Esophagus mucosa (tissue), 1 donor: ENCODE measurements at regions not wholly inside any gene's neighbourhood (a gene's known extent, or its start where the extent isn't known, plus 50 kb on each side); places are given as distances from the start of the nearest gene placed in this dataset.

ENCODE experiments used
- ATAC-seq: fragments of 200-7000 bp; cut with Tn5 transposase; one replicate; pipeline ENCODE4 v1.9.1; 2020
- donor health status: DM: yes; HTN: yes; CAD: no.

DNA sequence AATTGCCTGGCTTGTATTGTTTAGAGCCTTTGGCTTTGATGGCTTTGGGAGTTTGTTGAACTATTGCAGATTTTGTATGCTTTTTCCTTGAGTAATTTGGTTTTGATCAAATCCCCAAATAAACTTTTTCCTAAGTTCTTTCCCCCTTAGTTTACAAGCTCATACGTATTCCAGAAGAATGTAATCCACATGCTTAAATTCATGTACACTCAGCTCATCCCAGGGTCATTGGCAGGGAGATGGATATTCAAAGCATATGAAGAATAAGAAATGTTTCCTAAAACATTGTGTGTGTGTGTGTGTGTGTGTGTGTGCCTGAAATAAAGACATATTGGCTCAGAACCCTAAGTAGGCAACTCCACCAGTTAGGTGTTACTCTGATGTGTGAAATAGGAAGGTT, 89.4 kb downstream of the TMEM30B start:
- no peak for ATAC-seq

- ATAC-seq, result no peak
Measured at GRCh38 chr14:61190341-61190740, 90.8 kb downstream of the TMEM30B start.

GRCh38 chr14:61188978-61189808, 91.9 kb downstream of the TMEM30B start:
- ATAC-seq, result peak; percentile 56

DNA sequence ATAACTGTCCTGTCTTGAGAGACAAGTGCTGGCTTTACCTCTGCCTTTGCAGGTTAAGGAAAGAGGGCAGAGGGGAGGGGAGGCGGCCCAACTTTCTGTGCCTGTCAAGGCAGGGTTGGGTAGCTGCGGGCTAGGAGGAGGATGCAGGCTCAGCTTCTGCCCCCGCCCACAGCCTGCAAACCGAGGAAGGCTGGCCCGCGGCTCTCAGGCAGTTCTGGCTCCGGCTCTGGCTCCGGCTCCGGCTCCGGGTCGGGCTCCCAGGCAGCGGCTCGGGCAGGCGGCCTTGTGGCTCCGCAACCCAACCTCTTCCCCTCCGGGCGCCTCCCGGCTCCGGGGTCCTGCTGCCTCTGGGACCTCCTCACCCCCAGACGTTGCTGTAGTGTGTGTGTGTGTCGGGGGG, 92.9 kb downstream of the TMEM30B start:
- peak; percentile 22 for ATAC-seq

DNA sequence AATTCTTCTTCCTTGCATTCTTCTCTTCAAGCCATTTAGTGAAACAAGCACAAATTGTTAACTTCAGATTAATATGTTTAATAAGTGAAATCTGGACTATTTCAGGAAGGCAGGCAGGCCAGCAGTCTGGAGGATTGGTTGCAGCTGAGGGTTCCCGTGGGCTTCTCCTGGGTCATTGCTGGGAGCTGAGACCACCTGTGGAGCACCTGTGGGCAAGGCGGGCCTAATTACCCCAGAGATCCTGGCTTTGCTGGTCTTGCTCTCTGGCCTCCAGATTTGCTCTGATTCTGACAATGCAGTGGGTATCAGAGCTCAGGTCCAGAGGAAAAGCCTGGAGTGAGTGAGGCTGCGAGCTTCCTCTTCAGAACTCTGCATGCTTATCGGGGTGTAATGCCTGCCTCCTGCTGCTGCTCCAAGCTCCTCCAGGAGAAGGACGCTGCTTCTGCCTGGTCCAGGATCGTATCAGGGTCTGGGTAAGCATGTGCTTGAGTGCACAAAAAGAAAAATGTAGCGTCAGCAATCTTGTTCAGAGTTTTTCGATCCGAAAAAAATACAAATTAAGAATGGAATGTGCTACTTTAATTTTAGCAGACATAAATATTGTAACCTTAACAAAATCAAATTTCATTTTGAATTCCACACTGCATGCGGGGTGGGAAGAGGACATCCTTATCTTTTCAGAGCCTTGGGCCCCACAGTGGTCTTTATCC, 93.8 kb downstream of the TMEM30B start:
- no peak for ATAC-seq

DNA sequence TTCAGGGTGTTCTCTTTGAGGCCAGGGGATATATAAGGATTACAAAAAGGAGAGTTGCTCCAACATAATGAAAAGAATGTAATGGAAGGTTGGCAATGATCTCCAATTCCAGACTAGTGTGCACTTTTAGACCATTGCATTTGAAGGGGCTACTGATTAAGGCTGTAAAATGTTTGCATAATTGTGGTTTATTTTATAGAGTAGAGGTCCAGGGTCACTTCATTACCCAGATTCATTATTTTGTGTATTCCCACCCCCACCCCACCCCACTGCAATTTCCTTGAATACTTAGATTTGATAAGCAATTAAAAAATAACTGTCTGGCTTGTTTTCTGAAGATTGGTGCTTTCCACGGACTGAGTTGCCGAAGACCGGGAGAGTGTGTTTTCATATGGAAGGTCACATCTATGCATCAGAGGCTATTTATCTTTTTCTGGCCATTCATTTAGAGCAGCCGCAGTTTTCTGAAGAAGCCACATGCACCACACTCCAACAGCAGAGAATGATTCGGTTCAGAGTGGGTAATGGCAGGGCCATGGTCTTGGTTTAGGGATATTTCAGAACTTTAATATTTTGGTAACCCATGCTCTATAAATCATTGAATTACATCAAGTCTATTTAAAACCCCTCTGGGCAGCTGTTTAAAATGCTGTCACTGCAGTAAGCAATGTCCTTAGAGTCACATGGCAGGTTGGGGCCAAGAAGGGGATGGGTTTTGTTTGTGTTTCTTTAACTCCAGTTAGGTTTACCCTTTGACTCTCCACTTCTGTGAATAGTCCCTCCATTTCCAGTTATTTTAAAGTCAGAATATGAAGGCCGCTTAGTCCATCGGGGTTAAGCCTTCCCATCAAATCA, 94.6 kb downstream of the TMEM30B start:
- no peak for ATAC-seq

DNA sequence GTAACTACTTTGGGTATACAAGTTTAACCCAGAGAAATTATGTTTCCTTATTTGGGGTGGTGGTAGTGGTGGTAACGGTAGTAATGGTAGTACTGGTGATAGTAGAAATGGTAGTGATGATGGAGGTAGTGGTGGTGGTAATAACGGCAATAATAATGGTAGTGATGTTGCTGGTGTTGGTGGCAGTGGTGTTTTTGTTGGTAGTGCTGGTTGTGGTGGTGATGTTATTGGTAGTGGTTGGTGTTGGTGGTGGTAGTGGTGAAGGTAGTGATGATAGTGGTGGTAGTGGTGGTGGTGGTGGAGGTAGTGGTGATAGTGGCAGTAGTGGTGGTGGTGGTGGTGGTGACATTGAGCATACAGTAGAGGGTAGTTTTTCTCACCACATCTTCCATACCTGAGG, 95.6 kb downstream of the TMEM30B start:
- no peak for ATAC-seq

DNA sequence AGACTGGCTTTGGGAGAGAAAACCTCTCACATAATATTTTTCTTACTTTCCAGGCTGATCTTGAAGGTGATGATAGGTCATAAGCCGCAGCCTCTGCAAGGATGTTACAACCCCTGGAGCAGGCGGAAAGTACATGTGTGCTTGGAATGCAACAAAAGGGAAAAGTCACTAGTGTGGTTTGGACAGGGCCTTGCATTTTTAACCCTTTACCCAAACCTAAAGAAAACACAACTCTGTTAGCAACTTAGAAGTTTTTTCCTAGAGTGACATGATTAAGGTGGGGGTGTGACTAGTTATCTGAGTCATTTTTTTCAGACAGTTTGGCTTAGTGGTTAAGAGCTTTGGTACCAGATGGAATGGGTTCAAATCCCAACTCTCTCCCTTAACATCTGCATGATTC, 97.0 kb downstream of the TMEM30B start:
- no peak for ATAC-seq

DNA sequence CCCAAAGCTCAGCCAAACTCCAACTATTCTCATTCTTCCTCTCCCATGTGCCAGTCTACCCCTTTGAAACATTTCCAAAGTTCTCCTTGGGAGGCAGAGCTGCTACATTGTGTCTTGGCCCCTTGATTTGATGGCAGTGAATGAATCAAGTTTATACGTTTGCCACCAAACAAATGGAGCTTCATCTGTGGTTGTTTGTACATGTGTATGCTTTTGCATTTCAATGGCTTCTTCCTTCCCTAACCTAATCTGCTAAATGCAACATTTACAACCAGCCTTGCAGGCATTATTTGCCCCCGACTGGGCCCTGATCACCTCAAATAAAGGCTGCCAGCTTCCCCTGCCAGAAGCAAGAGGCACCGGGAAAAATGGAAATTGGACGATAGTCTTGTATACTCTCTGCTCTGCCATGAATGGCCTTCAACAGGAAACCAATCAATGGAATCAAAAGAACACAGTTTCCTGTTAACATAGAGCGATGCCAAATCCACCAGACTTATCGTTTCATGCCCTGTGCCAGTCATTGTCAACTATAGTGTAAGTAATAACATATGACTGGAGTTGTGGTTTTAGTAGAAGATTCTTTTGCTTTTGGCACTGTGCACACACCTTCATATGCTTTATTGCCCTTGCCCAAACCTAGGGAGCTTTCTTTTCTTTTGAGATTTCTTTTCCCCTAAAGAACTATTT, 97.8 kb downstream of the TMEM30B start:
- no peak for ATAC-seq

DNA sequence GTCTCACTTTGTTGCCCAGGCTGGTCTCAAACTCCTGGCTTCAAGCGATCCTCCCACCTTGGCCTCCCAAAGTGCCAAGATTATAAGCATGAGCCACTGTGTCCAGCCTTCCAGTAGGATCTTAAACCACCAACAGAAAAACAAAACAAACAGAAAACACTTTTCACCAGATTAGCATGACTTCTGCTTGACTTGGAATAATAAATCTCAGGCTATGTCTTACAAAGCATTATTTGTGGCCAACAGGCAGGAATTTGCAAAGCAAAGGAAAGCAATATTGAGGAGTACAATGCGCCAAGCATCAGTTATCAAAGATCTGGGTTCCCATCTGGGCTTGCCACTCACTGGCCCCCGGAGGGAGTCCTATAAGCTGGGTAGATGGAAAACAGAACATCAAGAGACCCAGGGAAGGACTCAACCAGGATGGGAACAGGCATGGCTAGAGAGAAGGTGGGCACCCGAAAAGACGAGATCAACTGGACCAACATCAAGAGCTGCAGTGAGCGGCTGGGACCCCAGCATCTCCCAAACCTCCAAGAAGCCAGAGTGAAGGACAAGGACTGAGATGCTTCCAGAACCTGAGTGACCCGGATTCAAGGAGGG, 101.2 kb downstream of the TMEM30B start:
- no peak for ATAC-seq

DNA sequence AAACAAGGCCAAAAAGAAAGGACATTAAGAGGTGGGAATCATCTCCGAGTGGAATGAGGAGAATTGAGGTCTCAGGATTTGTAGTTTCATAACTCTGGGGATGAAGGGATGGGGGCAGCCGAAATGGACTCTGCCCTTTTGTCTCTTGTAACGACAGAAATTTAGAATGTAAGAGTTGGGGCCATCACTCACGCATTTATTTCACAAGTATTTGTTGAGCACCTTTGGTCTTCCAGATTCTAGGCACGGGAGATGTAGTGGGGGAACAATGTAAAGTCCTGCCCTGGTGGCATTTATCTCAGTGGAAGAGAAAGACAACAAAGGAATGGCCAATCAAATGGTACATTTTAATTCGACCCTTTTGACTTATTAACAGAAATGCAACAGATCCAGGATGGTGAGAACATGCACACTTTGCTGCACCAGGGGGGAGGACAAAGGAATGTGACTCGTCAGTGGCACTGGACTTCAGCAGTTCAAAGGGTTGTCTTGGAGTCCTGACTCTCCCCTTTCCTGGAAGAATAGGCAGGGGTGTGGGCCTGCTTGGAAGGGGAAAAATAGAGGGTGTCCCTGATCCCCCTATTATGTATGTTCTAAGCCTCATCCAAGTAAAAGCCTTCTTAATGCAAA, 102.0 kb downstream of the TMEM30B start:
- no peak for ATAC-seq

DNA sequence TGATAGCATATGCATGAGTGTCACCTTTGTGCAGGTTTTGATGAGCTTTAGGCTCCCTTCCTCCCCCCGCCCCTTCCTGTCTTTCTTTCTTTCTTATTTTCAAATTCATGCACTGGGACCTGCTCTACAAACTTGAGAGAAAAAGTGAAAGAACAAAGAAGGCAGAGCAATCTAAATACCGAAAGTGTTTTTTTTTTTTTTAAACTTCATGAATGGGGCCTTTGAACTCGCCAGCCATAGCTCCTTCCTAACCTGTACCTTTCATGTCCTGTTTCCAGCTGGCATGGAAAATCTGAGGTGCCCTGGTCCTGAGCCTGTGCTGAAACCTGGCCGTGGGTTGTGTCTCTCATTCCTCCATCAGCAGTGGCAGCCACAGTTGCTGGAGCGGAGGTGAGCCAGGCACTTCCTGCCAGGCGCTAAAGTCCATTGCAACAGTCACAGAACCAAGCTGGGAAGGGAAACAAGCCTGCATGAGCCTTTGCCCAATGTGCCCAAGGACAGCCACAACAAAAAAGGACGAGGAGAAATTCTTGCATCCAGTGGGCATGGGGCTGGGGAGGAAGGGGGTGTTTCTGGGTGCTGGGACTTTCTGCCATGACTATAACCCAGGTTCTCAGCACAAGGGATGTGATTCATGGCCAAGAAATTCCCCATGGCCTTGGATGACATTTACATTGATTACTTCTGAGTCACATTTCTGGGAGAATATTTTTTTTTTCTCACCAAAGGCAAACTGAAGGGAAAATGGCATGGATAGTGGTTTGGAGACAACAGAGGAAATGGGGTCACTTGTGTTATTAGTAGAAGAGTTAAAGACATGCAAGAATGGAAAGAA, 102.7 kb downstream of the TMEM30B start:
- peak; percentile 51 for ATAC-seq

GRCh38 chr14:61177279-61178225, 103.6 kb downstream of the TMEM30B start:
- peak; percentile 29 for ATAC-seq

GRCh38 chr14:61176686-61177085, 104.5 kb downstream of the TMEM30B start:
- no peak for ATAC-seq

DNA sequence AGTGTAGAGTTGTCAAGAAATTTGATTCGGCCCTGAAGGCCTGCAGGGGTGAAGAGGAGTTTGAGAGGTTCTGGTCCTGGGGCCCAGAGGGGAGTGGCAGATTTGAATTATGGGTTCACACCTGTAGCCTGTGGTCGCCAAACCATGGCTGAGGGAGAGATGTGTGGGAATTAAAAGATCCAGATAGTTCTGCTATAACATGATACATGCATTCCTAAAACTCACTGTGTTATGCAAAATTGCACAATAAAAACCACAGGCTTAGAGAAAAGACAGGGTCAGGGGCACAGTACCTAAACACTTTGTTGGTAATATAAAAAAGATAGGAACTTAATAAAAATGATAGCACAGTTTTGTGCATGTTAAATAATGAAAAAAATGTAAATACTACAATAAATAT, 106.2 kb downstream of the TMEM30B start:
- ATAC-seq, result no peak

GRCh38 chr14:61174441-61174891, 106.7 kb downstream of the TMEM30B start:
- ATAC-seq, result no peak

GRCh38 chr14:61171727-61172126, 109.4 kb downstream of the TMEM30B start:
- no peak for ATAC-seq

DNA sequence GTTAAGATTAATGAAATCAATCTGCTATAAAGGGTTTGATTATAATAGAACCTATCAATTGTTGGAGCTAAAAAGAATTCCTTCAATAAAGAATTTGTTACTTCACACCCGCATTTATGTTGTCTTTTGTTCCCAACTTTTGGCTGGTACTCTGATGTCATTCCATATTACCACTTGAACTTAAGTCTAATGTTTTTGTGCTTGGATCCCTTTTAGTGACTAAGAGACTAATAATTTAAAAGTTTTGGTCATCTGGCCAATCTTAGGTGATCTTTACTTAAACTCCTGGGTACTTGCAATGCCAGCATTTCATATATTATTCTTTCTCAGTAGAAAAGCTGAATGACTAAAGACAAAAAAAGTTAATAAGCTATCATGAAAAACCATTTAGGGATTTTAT, 113.0 kb downstream of the TMEM30B start:
- ATAC-seq, result no peak

DNA sequence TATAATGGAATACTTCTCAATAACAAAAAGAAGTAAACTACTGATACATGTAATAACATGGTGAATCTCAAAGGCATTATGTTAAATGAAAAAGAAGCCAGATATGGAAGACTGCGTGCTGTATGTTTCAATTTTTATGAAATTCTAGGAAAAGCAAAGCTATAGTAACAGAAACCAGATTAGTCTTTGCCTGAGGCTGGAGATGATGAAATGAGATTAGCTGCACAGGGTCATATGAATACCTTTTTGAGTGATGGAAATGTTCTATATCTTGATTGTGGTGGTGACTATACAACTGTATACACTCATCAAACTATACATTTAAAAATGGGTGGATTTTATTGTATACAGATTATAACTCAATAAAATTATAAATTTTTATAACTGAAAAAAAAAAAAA, 113.5 kb downstream of the TMEM30B start:
- no peak for ATAC-seq
